Fibroblast of peridontal ligament (primary cell): ENCODE measurements at regions not wholly inside any gene's neighbourhood (a gene's known extent, or its start where the extent isn't known, plus 50 kb on each side); places are given as distances from the start of the nearest gene placed in this dataset.
"Not testable (repeated sequence)": the region's sequence is repeated elsewhere in the genome, so short reads cannot be mapped to it uniquely, and the experiment has no call there.

Experiments
- DNase-seq: peaks from one replicate; pipeline ENCODE4 v3.0.0-alpha.2; 2010; ENCODE audit errors: extremely low read depth

DNA sequence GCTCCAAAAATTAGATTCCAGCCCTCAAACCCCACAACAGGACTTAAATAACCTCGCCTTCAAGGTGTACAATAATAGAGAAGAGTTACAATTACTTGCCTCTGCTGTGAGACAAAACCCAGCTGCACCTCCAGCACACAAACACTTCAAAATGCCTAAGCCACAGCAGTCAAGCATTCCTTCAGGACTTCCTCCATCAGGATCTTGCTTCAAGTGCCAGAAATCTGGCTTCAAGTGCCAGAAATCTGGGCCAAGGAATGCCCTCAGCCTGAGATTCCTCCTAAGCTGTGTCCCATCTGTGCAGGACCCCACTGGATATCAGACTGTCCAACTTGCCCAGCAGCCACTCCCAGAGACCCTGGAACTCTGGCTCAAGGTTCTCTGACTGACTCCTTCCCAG is 1088.3 kb downstream of the SORCS3 start:
- DNase-seq, result no peak

- DNase-seq, result not testable (repeated sequence)
These were observed 1086.5 kb downstream of the SORCS3 start for GRCh38 chr10:105727586-105727985.

DNA sequence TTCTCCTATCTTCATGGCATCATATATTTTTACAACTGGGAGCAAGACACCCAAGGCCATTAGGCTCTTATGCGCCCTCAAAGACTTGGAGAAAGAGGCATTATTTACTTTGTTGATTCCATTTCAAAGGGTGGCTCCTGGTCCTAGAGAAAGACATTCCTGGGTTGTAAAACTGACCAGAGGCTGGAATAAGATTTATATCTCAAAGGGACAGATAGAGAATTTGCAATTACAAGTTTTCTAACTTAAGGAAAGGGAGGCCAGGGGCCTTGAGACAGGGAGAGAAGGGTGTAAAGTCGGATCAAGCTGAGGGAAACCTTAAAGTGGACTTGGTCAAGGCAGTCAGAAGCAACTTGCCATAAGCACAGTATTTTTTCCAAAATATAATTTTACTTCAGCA is 1086.0 kb downstream of the SORCS3 start:
- no peak for DNase-seq

DNA sequence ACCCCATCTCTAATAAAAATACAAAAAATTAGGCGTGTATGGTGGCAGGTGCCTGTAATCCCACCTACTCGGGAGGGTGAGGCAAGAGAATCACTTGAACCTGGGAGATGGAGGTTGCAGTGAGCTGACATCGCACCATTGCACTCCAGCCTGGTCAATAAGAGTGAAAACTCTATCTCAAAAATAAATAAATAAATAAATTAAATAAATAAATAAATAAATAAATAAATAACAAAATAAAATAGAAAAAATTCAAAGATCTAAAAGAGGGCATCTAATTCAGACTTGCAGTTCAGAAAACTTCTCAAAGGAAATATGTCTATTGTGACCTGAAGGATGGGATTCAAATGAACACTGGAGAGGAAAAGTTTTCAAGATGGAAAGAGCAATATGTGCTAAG is 1085.1 kb downstream of the SORCS3 start:
- DNase-seq, result no peak

DNA sequence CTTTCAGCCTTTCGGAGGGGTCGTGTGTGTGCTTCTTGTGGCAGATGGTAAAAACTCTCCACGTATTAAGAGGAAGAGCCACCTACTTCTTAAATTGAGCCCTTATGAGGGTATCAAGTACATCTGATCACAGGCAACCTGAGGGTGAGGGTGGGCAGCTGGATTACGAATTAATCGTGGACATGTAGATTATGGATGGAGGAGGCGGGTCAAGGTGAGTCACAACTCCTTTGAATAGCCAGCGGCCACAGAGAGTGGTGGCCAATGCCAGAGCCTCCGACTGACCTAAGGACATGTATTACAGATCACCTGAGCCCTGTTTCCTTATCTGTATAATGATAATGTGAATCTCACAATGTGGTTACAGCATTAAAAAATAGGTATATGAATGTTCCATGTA is 1083.9 kb downstream of the SORCS3 start:
- no peak for DNase-seq

GRCh38 chr10:105718207-105718995 is 1077.3 kb downstream of the SORCS3 start:
- DNase-seq, result no peak

DNA sequence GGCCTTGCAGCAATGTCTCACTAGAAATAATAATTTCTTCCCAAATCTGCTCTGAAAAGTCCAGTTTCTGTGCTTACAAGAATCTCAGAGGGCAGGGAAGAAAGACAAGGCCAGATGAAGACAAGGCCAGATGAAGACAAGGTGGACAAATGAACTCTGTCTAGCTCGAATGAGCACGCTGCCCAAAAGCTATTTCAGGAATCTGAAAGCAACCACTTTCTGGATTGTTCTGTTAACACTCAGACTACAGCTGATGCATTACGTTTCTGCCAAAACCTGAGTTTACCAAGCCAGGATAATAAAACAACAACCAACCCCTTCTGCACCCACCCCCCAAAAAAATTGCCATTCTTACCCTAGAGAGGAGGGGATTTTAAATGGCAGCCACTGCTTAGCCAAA is 1073.6 kb downstream of the SORCS3 start:
- DNase-seq, result no peak

DNA sequence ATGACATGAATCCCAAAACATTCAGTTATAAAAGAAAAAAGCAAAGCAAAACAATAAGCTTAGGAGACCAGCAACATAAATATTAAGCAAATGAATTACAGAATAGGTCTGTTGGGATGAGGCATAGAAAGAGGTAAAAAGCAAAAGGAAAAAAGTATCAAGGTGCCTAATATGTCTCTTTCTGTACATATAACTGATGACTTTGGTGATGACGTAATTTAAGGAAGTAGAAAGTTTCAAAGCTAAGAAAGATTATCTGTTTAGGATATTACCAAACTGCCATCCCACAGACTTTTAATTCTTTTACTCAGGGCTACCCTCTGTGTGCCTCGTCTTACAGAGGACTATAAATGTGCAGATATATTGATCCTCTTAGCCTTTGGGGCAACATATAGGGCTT is 1066.5 kb downstream of the SORCS3 start:
- no peak for DNase-seq

GRCh38 chr10:105706281-105707026 is 1065.4 kb downstream of the SORCS3 start:
- no peak for DNase-seq

- no peak for DNase-seq
These were observed 1061.1 kb downstream of the SORCS3 start for GRCh38 chr10:105702211-105702610.

DNA sequence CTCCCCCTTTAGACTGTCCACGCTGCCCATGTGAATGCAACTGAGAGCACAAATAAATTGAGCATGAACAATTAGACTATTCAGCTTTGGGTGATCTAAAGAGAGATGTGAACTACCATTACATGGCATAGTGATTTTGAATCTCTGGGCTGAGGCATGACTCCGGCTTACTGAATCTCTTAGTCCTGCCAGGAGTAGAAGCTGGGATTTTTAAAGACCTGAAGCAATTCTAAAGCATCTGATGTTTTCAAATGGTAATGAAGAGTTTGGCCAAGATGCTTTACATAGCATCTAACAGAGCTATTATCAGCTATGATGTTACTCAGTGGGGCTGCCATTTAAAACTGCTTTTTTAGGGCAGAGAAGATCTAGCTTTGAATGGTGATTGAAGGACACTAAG is 1059.1 kb downstream of the SORCS3 start:
- no peak for DNase-seq

DNA sequence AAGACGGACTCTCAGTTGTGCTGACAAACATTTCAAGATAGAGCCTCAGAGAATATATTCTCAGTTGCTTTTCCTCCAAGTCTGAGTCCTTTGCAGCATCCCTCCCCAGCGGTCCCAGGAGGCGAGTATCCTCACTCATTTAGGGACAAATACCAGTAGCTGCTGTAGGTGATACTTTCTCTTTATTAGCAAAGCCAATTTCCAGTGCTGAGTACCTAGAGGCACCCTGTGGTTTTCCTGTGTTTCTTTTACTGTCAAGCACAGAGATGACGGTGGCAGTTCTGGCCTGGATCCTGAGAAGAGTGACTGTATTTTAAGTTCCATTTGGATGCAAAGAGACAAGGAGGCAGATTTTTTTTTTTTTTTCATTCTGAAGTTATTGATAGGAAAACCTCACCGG is 1058.4 kb downstream of the SORCS3 start:
- no peak for DNase-seq

- DNase-seq, result no peak
These were observed 1057.5 kb downstream of the SORCS3 start for GRCh38 chr10:105698592-105698991.

DNA sequence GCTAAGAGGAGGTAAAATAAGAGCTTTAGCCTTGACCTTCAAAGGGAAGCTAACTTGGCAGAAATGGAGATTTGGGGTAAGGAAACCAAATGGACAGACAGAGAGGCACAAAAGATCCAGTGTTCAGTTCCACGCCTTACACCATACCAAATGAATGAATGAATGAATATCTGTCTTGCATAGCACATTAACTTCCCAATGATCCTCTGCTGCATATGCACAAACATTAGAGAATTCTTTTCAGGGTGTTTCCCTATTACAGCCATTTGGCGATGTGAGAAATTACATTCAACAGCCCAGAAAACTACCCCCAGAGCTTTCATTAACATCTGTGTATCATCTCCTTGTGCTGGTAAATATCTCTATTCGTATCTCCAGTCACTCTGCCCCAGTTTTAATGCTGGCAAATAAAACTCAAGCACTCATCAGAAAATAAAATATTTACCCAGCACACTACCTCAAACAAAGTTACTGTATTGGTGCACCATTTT is 1056.2 kb downstream of the SORCS3 start:
- no peak for DNase-seq

GRCh38 chr10:105691811-105692210 is 1050.7 kb downstream of the SORCS3 start:
- DNase-seq, result no peak

GRCh38 chr10:105682911-105683310 is 1041.8 kb downstream of the SORCS3 start:
- DNase-seq, result no peak

- no peak for DNase-seq
These were observed 1040.0 kb downstream of the SORCS3 start for GRCh38 chr10:105681051-105681450.

DNA sequence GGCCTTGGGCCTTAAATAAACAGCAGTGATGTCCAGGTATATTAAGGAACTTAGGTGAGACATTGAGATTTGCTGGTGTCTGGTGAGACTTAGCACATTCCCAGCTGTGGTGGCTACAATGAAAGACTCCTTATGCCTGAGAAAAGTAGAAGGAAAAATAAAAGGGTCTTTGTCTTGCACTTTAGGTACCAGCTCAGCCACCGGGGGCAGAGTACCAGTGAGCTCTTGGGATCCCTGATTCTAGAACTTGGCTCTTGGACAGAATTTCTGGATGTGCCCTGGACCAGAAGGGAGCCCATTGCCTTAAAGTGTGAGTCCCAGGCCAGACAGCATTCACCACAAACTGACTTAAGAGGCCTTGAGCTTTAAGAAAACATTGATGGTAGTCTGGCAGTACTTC is 1038.7 kb downstream of the SORCS3 start:
- DNase-seq, result no peak

- DNase-seq, result no peak
These were observed 1034.2 kb downstream of the SORCS3 start for GRCh38 chr10:105675333-105675732.

DNA sequence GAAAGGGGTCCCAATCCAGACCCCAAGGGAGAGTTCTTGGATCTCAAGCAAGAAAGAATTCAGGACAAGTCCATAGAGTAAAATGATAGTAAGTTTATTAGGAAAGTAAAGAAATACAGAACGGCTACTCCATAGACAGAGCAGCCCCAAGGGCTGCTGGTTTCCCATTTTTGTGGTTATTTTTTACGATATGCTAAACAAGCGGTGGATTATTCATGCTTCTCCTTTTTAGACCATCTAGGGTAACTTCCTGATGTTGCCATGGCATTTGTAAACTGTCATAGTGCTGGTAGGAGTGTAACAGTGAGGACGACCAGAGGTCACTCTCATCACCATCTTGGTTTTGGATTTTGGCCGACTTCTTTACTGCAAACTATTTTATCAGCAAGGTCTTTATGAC is 1033.4 kb downstream of the SORCS3 start:
- no peak for DNase-seq

DNA sequence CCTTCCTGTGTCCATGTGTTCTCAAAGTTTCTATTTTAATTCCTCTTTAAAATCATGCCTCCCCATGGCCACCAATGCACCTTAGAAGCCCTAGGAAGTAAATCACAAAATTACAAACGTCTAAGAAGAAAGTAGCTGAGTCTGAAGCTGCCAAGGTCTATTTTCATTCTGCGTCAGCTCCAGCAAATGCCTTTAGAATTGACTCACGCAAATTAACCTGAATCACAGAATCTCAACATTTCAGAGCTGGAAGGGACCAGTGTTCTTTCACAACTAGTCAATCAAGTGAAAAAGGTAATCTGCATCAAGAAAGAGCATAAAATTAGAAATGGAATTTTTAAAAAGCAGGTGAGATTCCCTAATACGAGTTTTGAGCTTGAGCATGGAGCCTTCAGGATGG is 1017.6 kb downstream of the SORCS3 start:
- no peak for DNase-seq

DNA sequence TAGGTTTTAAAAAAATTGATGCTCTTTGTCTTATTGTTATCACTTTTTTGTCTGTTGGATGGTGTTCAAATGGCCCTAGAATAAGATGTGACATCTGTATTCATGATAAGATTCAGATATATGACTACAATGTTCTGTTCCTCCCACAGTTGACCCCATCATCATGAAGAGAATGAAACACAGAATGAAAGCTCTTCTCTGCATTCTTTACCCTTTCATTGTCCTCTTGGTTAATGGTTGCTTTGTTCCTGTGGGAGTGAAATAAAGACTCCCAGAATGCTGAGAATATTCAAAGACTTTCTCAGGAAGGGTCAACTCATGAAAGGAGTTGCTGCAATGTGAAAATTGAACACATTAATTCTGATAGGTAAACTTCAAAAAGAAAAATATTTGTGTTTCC is 1015.8 kb downstream of the SORCS3 start:
- DNase-seq, result no peak

GRCh38 chr10:105650306-105650705 is 1009.2 kb downstream of the SORCS3 start:
- DNase-seq, result no peak
